HK-2 (cell line): ENCODE measurements at regions not wholly inside any gene's neighbourhood (a gene's known extent, or its start where the extent isn't known, plus 50 kb on each side); places are given as distances from the start of the nearest gene placed in this dataset.

Experiments
- DNase-seq: peaks from one replicate; pipeline ENCODE4 v3.0.0-alpha.2; 2018; ENCODE audit not compliant: unreplicated experiment

DNA sequence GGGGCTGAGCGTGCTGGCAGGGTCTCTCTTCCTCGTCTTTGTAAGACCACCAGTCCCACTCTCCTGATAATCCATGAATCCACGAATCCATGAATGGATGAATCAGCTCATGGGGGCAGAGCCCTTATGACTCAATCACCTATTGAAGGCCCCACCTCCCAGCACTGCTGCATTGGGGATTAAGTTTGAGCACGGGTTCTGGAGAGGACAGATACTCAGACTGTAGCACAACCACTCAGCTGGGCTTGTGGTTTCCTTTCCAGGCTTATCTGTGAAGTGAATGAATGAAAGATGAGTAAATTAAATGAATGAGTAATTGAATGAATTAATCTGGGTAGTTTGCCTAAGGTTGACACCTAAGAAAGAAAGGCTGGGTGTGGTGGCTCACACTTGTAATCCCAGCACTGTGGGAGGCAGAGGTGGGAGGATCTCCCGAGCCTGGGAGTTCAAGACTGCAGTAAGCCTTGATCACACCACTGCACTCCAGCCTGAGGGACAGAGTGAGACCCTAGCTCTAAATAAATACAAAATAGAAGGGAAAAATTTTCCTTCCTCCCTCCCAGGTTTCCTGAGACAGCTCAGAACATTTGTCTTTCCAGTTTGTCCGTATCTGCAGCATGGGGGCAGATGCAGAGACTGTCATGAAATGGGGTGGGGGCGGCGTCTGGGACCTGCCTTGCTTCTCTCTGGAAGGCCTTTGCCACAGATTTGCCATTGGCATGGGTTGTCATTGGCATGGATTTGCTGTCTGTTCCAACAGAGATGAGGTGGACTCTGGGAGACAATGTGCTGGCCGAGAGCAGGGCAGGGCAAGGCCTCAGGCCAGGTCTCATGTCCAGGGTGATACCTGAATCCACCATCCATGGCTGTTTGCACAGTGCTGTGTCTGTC lies 187.7 kb upstream of the C1orf174 start:
- DNase-seq = no peak

DNA sequence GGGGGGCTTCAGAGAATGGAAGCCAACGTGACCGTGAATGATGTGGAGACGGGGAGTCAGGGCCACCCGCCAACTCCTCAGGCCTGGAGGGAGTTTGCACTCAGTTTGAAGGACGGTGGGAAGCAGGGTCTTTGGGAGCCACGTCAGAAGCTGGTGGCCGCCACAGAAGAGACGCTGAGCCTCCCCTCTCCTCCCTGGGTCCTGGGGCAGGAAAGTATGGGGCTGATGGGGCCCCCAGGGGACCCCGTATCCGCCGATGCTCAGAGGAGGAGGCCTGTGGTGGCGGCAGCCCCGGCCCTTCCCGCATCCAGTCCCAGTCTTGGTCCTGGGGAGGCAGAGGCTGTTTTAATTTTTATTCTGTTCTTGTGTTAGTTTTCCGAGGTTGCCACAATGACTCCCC lies 188.6 kb upstream of the C1orf174 start:
- no peak for DNase-seq

DNA sequence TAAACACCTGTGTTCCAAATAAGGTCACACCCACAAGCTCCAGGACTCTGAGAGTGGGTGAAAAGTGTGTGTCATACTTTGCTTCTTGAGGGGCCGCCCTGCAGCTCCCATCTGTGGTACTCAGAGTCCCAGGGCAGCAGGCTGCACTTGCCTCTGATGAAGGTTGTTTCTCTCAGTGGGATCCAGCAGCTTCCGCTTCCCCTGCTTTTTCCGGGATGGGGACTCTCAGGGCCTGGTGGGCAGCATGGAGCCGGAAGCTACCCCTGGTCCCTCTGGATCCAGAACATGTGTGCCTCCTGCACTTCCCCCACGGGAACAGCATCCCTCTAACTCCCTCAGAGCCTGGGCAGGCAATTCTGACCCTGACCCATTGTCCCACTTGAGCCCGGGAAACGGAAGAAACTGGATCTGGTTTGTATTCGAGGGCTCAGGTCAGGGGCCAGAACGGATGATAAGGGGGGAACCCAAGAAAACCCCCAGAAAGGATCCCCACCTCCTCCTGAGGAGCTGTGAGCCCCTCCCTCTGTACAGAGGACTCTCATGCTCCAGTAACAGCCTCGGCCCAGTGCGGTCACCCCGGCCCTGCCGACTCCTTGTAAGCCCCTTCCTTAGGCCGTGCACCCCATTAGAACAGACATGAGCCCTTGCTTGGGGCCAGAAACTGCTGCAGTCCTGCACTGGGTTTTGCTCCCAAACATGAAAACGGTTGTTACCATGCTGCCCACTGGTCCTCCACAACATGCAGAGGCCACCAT lies 189.5 kb upstream of the C1orf174 start:
- DNase-seq = no peak

DNA sequence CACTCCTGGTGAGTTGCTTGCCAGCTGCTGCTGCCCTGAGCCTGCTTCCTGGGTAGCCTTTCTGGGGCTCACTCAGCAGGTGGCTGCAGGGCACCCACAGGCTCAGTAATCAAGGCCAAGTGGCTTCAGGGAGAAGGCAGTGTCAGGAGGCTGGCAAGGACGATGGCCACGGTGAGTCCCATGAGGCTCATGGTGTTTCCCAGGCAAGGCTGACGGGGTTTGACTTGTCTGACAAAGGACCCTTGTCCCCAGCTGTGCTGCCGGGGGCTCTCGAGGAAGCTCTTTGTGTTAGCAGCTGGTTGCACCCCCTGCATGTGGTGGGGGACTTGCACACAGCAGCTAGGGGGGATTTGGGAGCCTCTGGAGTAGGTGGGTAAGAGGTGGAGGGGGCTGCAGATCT lies 190.5 kb upstream of the C1orf174 start:
- no peak for DNase-seq

DNA sequence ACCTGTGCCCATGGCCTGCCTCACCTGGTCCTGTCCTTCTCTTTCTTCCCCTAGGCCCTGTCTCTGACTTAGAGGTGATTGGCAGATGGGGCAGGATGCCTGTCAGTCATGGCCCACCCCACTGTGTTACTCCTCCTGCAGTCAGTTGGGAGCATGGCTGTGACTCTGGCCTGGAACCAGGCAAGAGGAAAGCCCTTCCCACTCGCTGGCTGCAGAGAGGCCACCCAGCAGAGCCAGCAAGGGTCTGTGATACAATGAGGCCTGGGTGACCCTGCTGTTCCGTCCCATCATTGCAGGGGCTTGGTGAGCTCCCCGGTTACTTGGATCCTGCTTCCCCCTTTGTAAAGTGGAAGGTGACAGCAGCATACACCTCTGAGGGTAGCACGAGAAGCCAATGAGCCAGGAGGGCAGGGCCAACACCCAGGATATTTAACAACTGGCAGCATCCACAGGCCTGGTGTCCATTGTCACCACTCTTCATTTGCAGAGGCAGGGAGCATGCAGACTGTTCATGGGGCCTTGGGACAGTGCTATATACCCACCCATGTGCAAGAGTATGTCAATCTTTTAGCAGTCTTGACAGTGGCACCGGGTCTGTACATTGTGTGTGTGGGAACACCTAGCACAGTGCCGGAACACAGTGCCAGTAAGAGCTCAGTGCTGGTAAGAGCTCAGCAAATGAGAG lies 191.0 kb upstream of the C1orf174 start:
- DNase-seq = no peak

DNA sequence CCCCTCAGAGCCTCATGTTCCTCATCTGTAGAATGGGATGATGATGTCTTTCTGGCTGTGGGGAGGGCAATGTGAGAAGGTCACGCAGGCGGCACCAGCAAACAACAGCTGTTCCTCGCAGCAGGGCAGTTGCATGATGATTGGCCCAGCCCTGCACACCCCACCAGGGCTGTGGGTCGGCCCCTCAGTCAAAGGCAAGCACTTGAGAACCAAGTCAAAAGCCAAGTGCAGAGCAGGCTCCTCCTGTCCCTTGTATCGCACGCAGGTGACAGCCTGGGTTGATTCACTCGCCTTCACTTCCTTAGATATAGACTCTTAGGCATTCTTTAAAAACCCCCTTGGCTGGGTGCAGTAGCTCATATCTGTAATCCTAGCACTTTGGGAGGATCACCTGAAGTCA lies 191.9 kb upstream of the C1orf174 start:
- DNase-seq = no peak

DNA sequence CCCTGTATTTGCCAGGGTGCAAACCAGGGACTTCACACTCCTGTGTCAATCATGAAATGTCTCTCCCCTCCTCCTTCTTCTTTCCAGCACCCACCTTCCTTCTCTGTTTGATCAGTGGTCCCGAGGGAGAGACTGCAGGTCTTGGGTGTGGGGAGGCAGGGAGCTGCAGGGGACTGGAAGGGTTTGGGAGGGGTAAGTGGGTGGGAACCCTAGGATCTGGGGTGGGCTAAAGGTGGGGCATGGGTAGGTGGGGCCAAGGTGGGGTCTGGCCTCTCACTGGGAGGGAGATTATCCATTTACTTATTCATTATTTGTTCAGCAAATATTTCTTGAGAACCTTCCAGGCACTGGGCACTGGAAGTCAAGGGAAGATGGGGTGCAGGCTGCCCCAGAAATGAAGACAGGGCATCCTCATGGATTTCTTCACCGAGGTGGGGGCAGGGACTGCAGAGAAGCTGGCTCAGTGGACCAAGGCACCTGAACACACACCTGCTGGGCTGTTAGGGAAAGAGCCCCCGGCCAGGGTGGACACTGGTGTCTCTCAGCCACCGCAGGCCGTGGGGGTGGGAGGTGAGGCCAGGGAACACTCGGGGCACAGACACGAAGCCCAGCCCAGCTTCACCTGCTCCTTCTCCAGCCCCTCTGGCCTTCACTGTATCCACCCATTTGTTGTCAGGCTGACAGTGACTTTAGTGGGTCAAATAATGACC lies 193.9 kb upstream of the C1orf174 start:
- DNase-seq = no peak

DNA sequence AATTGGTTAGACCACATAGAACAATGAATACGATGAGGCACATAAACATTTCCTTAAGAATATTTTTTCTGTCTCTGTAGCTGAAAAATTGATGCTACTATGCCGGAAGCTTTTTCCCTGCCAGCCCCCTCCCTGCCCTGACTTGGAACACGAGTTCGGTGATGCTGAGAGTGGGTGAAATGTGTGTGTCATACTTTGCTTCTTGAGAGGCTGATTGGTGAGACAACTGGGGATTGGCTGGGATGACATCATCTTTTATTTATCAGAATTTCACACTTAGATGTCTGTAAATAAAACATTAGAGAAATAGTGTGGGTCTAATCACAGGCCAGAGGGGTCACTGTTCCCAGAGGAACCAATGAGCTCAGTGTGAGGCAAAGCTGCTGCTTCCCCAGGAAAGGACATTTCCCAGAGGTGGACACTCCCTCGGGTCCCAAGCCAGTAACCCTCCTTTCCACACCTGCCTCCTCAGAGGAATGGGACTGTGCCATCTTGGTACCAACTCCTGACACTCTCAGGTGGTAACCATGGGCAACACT lies 195.4 kb upstream of the C1orf174 start:
- DNase-seq = no peak

DNA sequence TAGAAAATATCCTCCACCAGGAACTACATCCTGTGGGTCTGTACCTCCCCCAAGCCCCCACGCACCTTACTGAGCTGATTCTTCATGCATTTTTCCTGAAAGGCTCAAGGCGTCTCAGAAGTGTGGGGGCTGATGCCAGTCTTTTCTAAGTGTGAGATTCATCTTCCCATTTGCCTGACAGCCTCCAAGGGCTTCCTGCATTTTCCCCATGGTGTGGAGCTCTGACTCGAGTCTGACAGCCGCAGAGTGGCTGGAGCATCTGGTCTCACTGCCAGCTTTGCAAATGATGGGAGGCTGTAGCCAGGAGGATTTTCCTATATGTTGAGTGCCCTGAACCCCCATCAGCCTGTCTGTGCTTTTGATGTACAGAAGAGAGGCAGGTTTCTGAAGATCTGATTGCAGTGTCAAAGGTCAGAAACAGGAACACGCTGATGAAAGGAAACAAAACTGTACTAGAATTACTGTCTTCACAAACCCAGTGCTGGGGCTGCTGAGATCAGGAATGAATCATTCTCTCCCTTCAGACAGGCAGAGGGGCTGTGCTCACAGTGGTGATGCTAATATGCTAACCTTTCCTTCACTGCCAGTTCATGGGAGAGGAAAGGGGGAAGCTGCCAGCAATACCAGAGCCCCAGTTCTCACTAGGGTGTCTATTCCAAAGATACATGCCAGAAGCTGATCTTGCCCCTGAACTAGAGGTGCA lies 201.5 kb upstream of the C1orf174 start:
- no peak for DNase-seq

DNA sequence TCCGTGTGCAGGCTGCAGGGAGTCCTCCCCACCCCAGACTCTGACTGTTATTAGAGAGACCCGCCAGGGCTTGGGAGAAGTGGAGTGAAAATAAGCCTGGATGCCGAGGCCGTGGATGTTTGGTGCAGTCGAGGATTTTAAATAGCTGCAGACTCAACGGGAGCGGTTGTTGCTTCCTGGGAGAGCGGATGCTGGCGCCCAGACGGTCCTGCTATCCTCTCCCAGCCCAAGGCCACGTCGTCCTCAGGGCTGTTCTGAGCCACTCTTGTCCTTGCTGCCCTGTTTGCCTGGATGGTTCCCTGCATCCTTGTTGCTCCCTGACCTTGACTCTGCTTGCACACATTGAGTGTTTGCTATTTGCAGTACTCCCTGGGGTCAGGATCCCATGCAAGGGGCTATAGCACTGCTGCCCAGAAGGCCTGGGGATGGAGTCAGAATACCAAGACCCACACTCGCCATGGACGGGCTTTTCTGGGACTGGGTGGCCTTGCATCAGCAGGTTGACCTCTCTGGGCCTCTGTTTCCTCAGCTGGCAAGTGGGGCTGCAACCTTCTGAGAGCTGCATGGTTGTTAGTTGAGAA lies 205.3 kb upstream of the C1orf174 start:
- DNase-seq = no peak

DNA sequence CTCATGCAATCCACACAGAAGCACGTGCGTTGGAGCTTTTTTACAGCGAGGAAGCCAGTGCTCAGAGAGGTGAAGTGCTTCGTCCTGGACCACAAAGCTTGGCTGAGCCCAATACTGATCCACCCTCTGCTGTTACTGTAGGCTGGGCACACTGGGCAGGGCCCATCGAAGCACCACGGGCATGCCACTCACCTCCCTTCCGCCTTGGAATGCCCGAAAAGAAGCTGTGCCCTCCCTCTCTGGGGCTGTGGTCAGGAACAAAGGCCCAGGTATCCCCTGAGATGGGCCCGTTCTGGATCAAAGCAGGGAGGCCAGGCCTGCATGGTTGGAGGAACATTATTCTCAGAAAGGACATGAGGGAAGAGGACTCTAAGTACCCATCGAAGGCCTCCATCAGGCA lies 206.7 kb upstream of the C1orf174 start:
- DNase-seq = no peak

DNA sequence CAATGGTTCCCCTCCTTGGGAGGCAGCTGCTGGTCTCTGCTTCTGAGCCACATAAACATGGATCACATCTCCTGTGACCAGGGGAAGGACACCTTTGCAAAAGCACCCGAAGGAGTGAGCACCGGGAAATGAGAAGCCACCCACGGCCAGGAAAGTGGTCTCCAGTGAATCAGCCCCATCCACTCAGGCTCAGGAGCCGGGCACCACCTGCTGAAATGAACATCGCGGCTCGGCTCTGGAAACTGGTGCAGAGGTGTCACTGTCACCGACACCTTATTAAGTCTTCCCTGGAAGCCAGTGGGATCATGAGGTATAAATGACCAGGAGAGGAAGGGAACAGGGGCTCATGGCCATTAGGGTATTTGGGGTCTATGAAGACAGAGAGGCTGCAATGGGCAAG lies 207.2 kb upstream of the C1orf174 start:
- no peak for DNase-seq

DNA sequence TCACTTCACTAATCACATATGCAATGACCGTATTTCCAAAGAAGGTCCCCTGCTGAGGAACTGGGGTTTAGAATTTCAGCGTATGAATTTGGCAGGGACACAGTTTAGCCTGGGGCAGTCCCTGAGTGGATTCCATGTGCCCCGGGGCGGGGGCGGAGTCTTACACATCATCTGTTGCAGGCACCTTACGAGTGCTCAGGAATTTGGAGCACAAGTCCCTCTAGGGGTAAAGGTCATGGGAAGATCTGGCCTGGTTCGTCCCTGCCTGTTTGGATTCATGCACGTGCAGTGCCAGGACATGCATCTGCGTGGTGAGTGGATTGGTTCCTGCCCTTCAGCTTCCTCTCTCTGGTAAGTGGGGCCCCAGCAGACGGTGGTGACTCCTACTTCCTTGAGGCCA lies 208.3 kb upstream of the C1orf174 start:
- no peak for DNase-seq

DNA sequence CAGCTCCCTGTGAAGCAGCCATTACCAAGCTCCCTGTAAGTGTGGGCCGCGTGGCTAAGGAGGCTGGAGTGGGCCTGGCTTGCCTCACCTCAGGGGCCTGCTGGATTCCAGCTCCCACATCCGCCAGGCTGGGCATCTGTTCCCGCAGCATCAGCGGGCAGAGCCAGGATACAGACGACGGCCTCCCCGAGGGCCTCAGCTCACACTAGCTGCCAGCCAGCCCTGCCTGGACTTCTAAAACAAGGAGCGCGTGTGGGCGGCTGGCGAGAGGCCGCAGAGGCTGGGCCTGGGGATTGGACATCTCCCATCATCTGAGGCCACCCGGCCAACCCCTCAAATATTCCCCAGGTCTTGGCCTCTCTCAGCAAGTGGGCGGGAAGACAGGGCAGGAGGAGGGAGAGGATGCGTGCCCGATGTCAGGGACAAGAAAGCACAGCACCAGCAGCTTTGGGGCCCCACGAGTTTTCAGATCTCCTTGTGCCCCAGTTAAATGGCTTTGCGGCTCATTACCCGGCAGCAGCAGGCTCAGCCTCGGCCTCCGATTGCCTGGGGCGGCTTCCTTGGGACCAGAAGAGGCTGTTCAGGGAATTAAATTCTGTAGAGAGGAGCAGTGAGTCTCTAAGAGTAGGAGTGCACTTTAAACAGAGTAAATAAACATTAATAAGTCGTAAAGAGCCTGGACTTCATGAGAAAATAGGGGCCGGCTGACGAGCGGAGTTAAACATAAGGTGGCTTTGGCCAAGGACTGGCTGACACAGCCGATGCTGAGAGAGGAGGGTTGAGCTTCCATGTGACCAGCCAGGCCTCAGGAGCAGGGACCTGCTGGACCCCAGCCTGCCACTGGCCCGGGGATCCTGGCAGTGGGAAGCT lies 208.9 kb upstream of the C1orf174 start:
- no peak for DNase-seq

DNA sequence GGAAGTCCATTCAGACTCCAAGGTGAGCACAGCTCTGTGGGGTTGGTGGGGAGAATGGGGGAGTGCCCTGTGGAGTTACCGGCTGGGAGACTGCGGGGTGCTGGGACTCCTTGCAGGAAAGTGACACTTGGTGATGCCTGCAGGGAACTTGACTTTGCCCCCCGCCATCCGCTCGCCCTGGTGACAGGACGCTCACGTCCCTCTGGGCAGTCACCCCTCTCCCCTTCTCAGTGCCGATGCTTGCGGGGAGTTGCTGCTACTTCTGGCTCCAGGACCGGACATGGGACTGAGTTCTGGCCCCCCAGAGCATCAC lies 209.5 kb upstream of the C1orf174 start:
- no peak for DNase-seq

DNA sequence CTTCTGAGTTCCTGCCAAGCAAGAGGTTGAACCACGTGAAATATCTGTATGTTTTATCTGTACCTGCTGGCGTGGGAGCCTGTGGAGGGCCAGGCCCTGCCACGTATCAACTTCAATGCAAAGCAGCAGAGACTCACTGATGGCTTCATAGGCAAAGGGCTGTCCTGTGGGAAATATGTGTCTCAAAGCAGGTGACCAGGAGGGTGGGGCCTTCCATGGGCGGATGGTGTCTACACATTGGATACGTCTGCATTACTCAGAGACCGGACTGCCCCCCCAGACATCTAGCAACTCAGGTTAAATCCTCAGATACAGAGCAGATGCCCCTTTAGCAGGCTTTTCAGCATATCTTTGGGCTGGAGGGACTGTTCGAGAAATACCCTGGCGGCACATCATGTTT lies 210.8 kb upstream of the C1orf174 start:
- DNase-seq = no peak

DNA sequence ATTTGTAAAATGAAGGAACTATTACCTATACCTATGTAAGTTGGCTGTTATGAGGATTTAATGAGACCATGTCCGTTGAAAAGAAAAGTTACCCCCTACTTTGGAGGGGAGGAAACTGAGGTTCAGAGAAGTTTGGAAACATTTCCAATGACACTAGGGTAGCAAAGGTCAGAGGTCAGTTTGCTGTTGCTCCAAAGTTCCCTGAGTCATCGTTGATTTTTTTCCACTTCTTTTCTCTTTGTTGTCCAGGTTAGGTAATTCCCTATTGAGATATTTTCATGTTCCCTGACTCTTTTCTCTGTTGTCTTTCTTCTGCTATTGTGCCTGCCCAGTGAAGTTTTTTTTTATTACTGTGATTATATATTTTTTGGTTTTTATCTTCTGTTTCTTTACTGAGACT lies 213.8 kb upstream of the C1orf174 start:
- DNase-seq = no peak

DNA sequence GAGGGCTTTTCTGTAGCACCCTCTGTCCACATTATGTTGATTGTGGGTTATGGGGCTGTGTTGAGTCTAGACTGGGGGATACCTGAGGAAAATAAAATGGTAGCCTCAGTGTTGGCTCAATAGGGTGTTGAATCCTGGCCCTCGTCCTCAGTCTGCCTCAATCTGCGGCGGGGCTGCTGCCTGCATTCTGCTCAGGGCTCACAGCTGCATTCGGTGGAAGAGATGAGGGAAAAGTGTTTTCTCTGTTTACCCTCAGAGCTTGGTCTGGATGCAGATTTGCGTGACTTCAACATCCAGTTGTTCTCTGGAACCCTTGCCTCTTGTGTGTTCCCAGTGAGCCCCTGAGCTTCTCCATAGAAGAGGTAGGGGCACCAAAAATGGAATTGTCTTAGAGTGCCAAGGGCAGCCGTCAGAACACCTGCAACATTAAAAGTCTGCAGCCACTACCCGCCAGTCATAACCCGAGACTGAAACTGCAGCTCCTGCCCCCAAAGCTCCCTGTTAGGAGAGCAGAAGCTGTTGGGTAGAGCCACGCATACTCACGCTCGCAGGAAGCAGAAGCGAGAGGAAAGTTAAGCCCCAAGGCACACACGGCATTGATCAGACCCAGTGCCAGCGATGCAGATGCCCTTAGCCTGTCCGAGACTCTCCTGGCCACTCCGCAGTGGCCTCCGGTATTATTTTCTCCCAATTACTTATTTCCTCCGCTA lies 215.3 kb upstream of the C1orf174 start:
- DNase-seq = no peak

DNA sequence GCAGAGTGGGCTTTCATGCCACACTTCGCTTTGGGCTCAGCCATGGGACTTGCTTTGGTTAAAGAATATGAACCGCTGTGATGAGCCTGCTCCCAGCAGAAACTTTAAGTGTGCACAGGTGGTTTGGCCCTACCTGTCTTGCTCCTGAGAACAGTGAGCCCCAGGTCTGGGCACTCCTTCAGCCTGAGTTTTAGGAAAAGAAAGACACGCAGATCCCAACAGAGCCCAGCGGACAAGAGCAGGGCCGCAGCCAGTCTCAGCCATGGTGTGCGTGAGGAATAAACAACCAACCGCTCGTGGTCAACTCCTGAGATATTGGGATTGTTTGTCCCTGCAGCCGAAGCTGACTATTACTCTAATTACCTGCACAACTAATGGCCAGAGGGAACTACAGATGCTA lies 217.1 kb upstream of the C1orf174 start:
- DNase-seq = no peak
